Endothelial cell of umbilical vein (primary cell): ENCODE measurements at regions not wholly inside any gene's neighbourhood (a gene's known extent, or its start where the extent isn't known, plus 50 kb on each side); places are given as distances from the start of the nearest gene placed in this dataset.
A peak's percentile ranks its signal among the peaks of the same experiment; 100 is the strongest.

ENCODE experiments used
- BruUV-seq: library from RNA; stranded (reverse); fragments of 400-500 nt; replicated peaks from 2 replicates; lab custom pipeline; 2021; lab: Mats Ljungman, UMichigan
- CTCF ChIA-PET: fragments of 300-600, 350-600 bp; sonication (Branson Sonifier 250); formaldehyde crosslinking; loops from one replicate; lab custom pipeline; 2021; ENCODE audit warnings: antibody characterized with exemption, inconsistent platforms; lab: Charles Lee
- POLR2A ChIA-PET: fragments of 300-600, 350-600 bp; sonication (Branson Sonifier 250); formaldehyde crosslinking; loops from one replicate; lab custom pipeline; 2021; ENCODE audit warnings: antibody characterized with exemption, inconsistent platforms; lab: Charles Lee
- DNase-seq: peaks from one replicate; pipeline ENCODE4 v3.0.0-alpha.2; 2011; ENCODE audit warnings: low read depth, low spot score
- FAIRE-seq: peaks from 2 replicates; lab custom pipeline; 2011; peaks lifted over from hg19 to GRCh38; lab: Jason Lieb, UNC
- H2AFZ ChIP-seq: 2 replicates; pipeline ENCODE4 v1.6.0; 2012; ENCODE audit warnings: low read depth, low read length, control low read depth, inconsistent platforms
- H3K27ac ChIP-seq: 2 replicates; pipeline ENCODE4 v1.5.1; 2011; ENCODE audit warnings: low read depth, mild to moderate bottlenecking, control low read depth, low read length, moderate library complexity; ENCODE audit not compliant: insufficient read depth
- H3K27me3 ChIP-seq, 2 experiments: 2 replicates each; pipeline versions ENCODE4 v1.6.0 to v1.6.1; 2011; ENCODE audit warnings: low read length in 2 of 2, mixed read lengths in 1 of 2; ENCODE audit not compliant: control insufficient read depth in 2 of 2, insufficient read depth in 2 of 2
- H3K36me3 ChIP-seq, 2 experiments: 2 replicates in 1 of 2; 3 replicates in 1 of 2; pipeline ENCODE4 v1.5.1; 2011; ENCODE audit warnings: low read length in 2 of 2, mild to moderate bottlenecking in 1 of 2, moderate library complexity in 1 of 2; ENCODE audit not compliant: control insufficient read depth in 2 of 2, insufficient read depth in 2 of 2; ENCODE audit errors: extremely low read depth in 1 of 2
- H3K4me1 ChIP-seq: 3 replicates; pipeline ENCODE4 v1.5.1; 2011; ENCODE audit warnings: mild to moderate bottlenecking, low read length; ENCODE audit not compliant: control insufficient read depth, insufficient read depth; ENCODE audit errors: extremely low read depth
- H3K4me2 ChIP-seq: 2 replicates; pipeline ENCODE4 v1.6.1; 2011; ENCODE audit warnings: low read length, control low read depth, mixed read lengths; ENCODE audit not compliant: insufficient read depth
- H3K4me3 ChIP-seq, 3 experiments: fragments of 200-600 bp in 1 of 3; sonication (generic), shearing (Covaris generic) in 1 of 3; replicated peaks in 1 of 3; 2 replicates each; pipeline ENCODE4 v1.5.1; 2011 to 2016; ENCODE audit warnings: control low read depth in 3 of 3, low read length in 3 of 3, mild to moderate bottlenecking in 2 of 3, inconsistent platforms in 1 of 3, low read depth in 1 of 3, moderate library complexity in 1 of 3; ENCODE audit not compliant: insufficient read depth in 1 of 3
- H3K79me2 ChIP-seq: 2 replicates; pipeline ENCODE4 v1.6.0; 2012; ENCODE audit warnings: low read length, inconsistent platforms; ENCODE audit not compliant: control insufficient read depth, insufficient read depth
- H3K9ac ChIP-seq: replicated peaks from 2 replicates; pipeline ENCODE3; 2011; ENCODE audit warnings: low read length, control low read depth; ENCODE audit not compliant: insufficient read depth; ENCODE audit errors: extremely low read depth
- H3K9me1 ChIP-seq: replicated peaks from 3 replicates; pipeline ENCODE4 v1.6.0; 2011; ENCODE audit warnings: mild to moderate bottlenecking, low read length; ENCODE audit not compliant: control insufficient read depth, insufficient read depth; ENCODE audit errors: extremely low read depth
- H3K9me3 ChIP-seq: replicated peaks from 2 replicates; pipeline ENCODE4 v1.5.1; 2012; ENCODE audit warnings: low read length, inconsistent platforms; ENCODE audit not compliant: control insufficient read depth, insufficient read depth
- H4K20me1 ChIP-seq: replicated peaks from 2 replicates; pipeline ENCODE3; 2011; ENCODE audit warnings: mild to moderate bottlenecking, low read length; ENCODE audit not compliant: control insufficient read depth, insufficient read depth; ENCODE audit errors: extremely low read depth
- EZH2 ChIP-seq: IDR thresholded peaks from 2 replicates; pipeline ENCODE4 v1.6.1; 2012; ENCODE audit warnings: borderline replicate concordance, low read depth, mild to moderate bottlenecking, moderate library complexity, low read length, inconsistent platforms; ENCODE audit not compliant: severe bottlenecking
- FOS ChIP-seq: IDR thresholded peaks from 2 replicates; pipeline ENCODE4 v1.6.1; 2011; ENCODE audit warnings: mild to moderate bottlenecking, low read length, moderate library complexity, borderline replicate concordance; ENCODE audit not compliant: insufficient read depth
- GATA2 ChIP-seq: IDR thresholded peaks from 2 replicates; pipeline ENCODE4 v1.7.0; 2011; ENCODE audit warnings: low read depth, mild to moderate bottlenecking, moderate library complexity, mixed read lengths, low read length; ENCODE audit not compliant: insufficient read length, insufficient read depth
- JUN ChIP-seq: IDR thresholded peaks from 2 replicates; pipeline ENCODE4 v1.6.1; 2011; ENCODE audit warnings: borderline replicate concordance, low read depth; ENCODE audit not compliant: insufficient read length, insufficient read depth
- MYC ChIP-seq: IDR thresholded peaks from one replicate; pipeline ENCODE4 v1.6.1; 2011; ENCODE audit warnings: mild to moderate bottlenecking, low read depth, low read length
- POLR2A ChIP-seq: IDR thresholded peaks from 2 replicates; pipeline ENCODE4 v1.6.1; 2012; ENCODE audit warnings: low read depth, mild to moderate bottlenecking, control low read depth, low read length
- POLR2AphosphoS5 ChIP-seq: IDR thresholded peaks from 2 replicates; pipeline ENCODE4 v1.6.1; 2012; ENCODE audit warnings: low read depth, mild to moderate bottlenecking, control low read depth, low read length, moderate library complexity; ENCODE audit not compliant: insufficient read depth
- dilution Hi-C: fragments of 300-500 bp; cut with MboI; formaldehyde crosslinking; loops from one replicate; pipeline ENCODE4 v1.15.0; 2019; ENCODE audit warnings: low sequenced_read_pairs; ENCODE audit not compliant: extremely low pct_ligation_motif_present
- intact Hi-C: fragments of 100-400 bp; cut with micrococcal nuclease; formaldehyde crosslinking; loops from one replicate; pipeline ENCODE4 v1.10.0; 2022
- TF ChIP-seq, protein P1 (sequence below): IDR thresholded peaks from 2 replicates; pipeline ENCODE4 v1.6.1; 2011; ENCODE audit not compliant: insufficient read depth, insufficient read length
- TF ChIP-seq, protein P2 (sequence below), 2 donors: IDR thresholded peaks; 1 replicate in 1 of 2; 2 replicates in 1 of 2; pipeline ENCODE4 v1.5.1; 2011; ENCODE audit warnings: low read length in 2 of 2, mild to moderate bottlenecking in 2 of 2, moderate library complexity in 2 of 2, control low read depth in 1 of 2, inconsistent platforms in 1 of 2, low read depth in 1 of 2; ENCODE audit not compliant: insufficient read depth in 1 of 2; ENCODE audit errors: extremely low read depth in 1 of 2

DNA sequence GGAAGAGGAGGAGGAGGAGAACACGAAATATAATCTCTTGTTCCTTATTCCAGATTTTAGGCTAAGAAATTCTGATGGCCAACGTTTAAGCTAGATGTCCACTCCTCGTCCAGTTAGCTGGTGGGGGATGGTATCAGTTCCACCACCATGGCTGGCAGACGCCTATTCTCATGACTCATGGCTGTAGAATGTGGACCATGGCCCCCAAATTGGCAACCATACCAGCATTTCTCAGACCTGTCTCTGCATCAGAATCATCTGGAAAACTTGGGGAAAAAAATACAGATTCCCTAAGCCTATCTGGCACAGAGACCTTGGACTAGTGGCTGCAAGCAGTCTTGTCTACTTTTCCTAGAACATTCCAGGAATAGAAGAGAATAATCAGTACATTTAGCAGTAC is 267.7 kb upstream of the SIX2 start:
- BruUV-seq, result no TSS peak
- CTCF ChIA-PET, result interaction anchor here (1.0 to 4.5 kb wide), 2 partner anchors 14 to 77 kb away, joined by 3 to 23 read pairs; no protein-coding TSS in a partner anchor
- no peak overlapping the region for H3K4me2 ChIP-seq

DNA sequence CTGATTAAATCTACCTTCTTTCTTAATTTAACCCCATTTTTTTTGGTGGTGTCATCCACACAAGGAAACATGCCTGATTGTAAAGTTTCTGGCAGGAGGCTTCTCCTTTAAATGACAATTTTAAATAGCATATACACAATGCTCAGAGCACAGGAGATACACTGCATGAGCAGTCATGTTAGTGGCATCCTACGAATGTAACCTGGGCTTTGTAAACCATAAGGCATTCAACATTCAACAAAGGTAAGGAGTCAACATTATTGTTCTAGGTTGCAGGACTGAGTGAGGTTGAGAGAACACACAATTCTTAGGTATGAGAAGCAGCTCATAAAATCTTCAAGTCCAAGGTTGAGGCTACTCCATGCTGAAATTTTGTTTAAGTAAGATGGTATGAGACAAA is 266.6 kb upstream of the SIX2 start:
- DNase-seq, result no peak
- H3K9me3 ChIP-seq, result no peaks in the 10 kb centered on the region
- ChIA-PET POLR2A (no interaction called here), CTCF (interaction anchor here (4.5 kb wide), 1 partner anchor 13 kb away, joined by 23 read pairs; no protein-coding TSS in a partner anchor)
- intact Hi-C loops, result no loop called here
- no peak for FAIRE-seq
- H3K36me3 ChIP-seq, result no peaks in the 10 kb centered on the region
- H4K20me1 ChIP-seq, result no peaks in the 10 kb centered on the region
- H3K27me3 ChIP-seq, result no peaks in the 10 kb centered on the region
- H3K4me1 ChIP-seq, result peaks cover 38% of the 10 kb centered on the region
- dilution Hi-C loops, result no loop called here
- no peak overlapping the region for H3K4me3 ChIP-seq
- H3K79me2 ChIP-seq, result no peaks in the 10 kb centered on the region
- H3K9ac ChIP-seq, result no peak overlapping the region
- no peak overlapping the region for H3K4me2 ChIP-seq
- H3K27ac ChIP-seq, result peak overlapping the region; percentile 34
- no peak overlapping the region for H2AFZ ChIP-seq
- TF ChIP-seq JUN (no peak), FOS (no peak), GATA2 (no peak), MYC (no peak), POLR2AphosphoS5 (no peak), EZH2 (no peak), POLR2A (no peak)
- TF ChIP-seq, protein P1, sequence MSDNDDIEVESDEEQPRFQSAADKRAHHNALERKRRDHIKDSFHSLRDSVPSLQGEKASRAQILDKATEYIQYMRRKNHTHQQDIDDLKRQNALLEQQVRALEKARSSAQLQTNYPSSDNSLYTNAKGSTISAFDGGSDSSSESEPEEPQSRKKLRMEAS, result no peak
- TF ChIP-seq, protein P2, sequence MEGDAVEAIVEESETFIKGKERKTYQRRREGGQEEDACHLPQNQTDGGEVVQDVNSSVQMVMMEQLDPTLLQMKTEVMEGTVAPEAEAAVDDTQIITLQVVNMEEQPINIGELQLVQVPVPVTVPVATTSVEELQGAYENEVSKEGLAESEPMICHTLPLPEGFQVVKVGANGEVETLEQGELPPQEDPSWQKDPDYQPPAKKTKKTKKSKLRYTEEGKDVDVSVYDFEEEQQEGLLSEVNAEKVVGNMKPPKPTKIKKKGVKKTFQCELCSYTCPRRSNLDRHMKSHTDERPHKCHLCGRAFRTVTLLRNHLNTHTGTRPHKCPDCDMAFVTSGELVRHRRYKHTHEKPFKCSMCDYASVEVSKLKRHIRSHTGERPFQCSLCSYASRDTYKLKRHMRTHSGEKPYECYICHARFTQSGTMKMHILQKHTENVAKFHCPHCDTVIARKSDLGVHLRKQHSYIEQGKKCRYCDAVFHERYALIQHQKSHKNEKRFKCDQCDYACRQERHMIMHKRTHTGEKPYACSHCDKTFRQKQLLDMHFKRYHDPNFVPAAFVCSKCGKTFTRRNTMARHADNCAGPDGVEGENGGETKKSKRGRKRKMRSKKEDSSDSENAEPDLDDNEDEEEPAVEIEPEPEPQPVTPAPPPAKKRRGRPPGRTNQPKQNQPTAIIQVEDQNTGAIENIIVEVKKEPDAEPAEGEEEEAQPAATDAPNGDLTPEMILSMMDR (IDR thresholded peaks at IDR 0.05; ENCODE audit: extremely low read depth in 1 of 2, insufficient read depth in 1 of 2, low read depth in 1 of 2, low read length in 2 of 2), result no peak
- no peaks in the 10 kb centered on the region for H3K9me1 ChIP-seq
- BruUV-seq, result no TSS peak

More for the DNA sequence above, 267.7 kb upstream of the SIX2 start:
- FAIRE-seq (peak; percentile 87), DNase-seq (peak; percentile 35)
- TF ChIP-seq JUN (peak; percentile 52), POLR2A (peak; percentile 24), FOS (peak; percentile 45), EZH2 (no peak), POLR2AphosphoS5 (no peak), GATA2 (peak; percentile 34), MYC (no peak)
- TF ChIP-seq, protein P1, result no peak
- Histone ChIP-seq H4K20me1 (no peaks in the 10 kb centered on the region), H3K27ac (no peak overlapping the region), H3K36me3 (no peaks in the 10 kb centered on the region), H3K9ac (no peak overlapping the region), H3K9me3 (no peaks in the 10 kb centered on the region), H3K9me1 (no peaks in the 10 kb centered on the region), H3K79me2 (no peaks in the 10 kb centered on the region), H3K4me3 (no peak overlapping the region), H2AFZ (no peak overlapping the region), H3K4me1 (peaks cover 38% of the 10 kb centered on the region), H3K27me3 (no peaks in the 10 kb centered on the region)
- POLR2A ChIA-PET, result interaction anchor here (1.3 kb wide), 1 partner anchor 13 kb away, joined by 3 read pairs; no protein-coding TSS in a partner anchor
- intact Hi-C loops (no loop called here), dilution Hi-C loops (no loop called here)
